BE2C (cell line): ENCODE measurements at regions not wholly inside any gene's neighbourhood (a gene's known extent, or its start where the extent isn't known, plus 50 kb on each side); places are given as distances from the start of the nearest gene placed in this dataset.
"Not testable (repeated sequence)": the region's sequence is repeated elsewhere in the genome, so short reads cannot be mapped to it uniquely, and the experiment has no call there.

Experiments
- DNase-seq: peaks from one replicate; pipeline ENCODE4 v3.0.0-alpha.2; 2020
- H3K27me3 ChIP-seq: fragments of 250-450 bp; sonication (Bioruptor Pico); 2 replicates; pipeline ENCODE4 v1.5.1; 2020; ENCODE audit warnings: mild to moderate bottlenecking
- H3K36me3 ChIP-seq: fragments of 250-450 bp; sonication (Bioruptor Pico); 2 replicates; pipeline ENCODE4 v1.5.1; 2020; ENCODE audit warnings: mild to moderate bottlenecking
- H3K4me1 ChIP-seq: fragments of 250-450 bp; sonication (Bioruptor Pico); 2 replicates; pipeline ENCODE4 v1.5.1; 2020
- H3K4me3 ChIP-seq: 2 replicates; pipeline ENCODE4 v1.5.1; 2011; ENCODE audit warnings: low read depth, low read length
- H3K9me3 ChIP-seq: fragments of 250-450 bp; sonication (Bioruptor Pico); 2 replicates; pipeline ENCODE4 v1.5.1; 2020
- CTCF ChIP-seq: IDR thresholded peaks from 2 replicates; pipeline ENCODE4 v1.5.1; 2012; ENCODE audit warnings: mild to moderate bottlenecking, low read depth, low read length

- no peaks in the 10 kb centered on the region for H3K27me3 ChIP-seq
- no peak for TF ChIP-seq CTCF
- H3K4me1 ChIP-seq = no peaks in the 10 kb centered on the region
- H3K9me3 ChIP-seq = no peaks in the 10 kb centered on the region
- no peak overlapping the region for H3K4me3 ChIP-seq
- no peaks in the 10 kb centered on the region for H3K36me3 ChIP-seq
- DNase-seq = no peak
Measured at GRCh38 chr7:80028717-80029116, 105.9 kb upstream of the GNAI1 start.

GRCh38 chr7:80027611-80028173 is 106.9 kb upstream of the GNAI1 start:
- Histone ChIP-seq H3K9me3 (no peaks in the 10 kb centered on the region), H3K4me1 (no peaks in the 10 kb centered on the region), H3K4me3 (no peak overlapping the region), H3K27me3 (no peaks in the 10 kb centered on the region), H3K36me3 (no peaks in the 10 kb centered on the region)
- DNase-seq = no peak
- no peak for TF ChIP-seq CTCF

GRCh38 chr7:80026766-80027165 is 107.9 kb upstream of the GNAI1 start:
- no peaks in the 10 kb centered on the region for H3K4me1 ChIP-seq
- H3K9me3 ChIP-seq = no peaks in the 10 kb centered on the region
- no peak overlapping the region for H3K4me3 ChIP-seq
- DNase-seq = no peak
- H3K36me3 ChIP-seq = no peaks in the 10 kb centered on the region
- H3K27me3 ChIP-seq = no peaks in the 10 kb centered on the region
- TF ChIP-seq CTCF = no peak

- H3K36me3 ChIP-seq, DNase-seq, H3K4me1 ChIP-seq, H3K4me3 ChIP-seq, H3K27me3 ChIP-seq, H3K9me3 ChIP-seq: not testable (repeated sequence)
Measured at GRCh38 chr7:80020277-80020676, 114.4 kb upstream of the GNAI1 start.

GRCh38 chr7:80019809-80020207 is 114.8 kb upstream of the GNAI1 start:
- not testable (repeated sequence) for DNase-seq, H3K36me3 ChIP-seq, H3K4me1 ChIP-seq, H3K9me3 ChIP-seq, H3K4me3 ChIP-seq, H3K27me3 ChIP-seq

- Histone ChIP-seq H3K4me1 (peaks cover 5% of the 10 kb centered on the region; the same call in 1 of the 2 replicates), H3K9me3 (no peaks in the 10 kb centered on the region), H3K4me3 (no peak overlapping the region), H3K27me3 (no peaks in the 10 kb centered on the region), H3K36me3 (no peaks in the 10 kb centered on the region)
- peak; percentile 91 for TF ChIP-seq CTCF
- DNase-seq = peak; percentile 67
Measured at GRCh38 chr7:80018941-80019808, 115.5 kb upstream of the GNAI1 start.

- H3K4me1 ChIP-seq = peaks cover 5% of the 10 kb centered on the region; the same call in 1 of the 2 replicates
- no peaks in the 10 kb centered on the region for H3K36me3 ChIP-seq
- no peak for TF ChIP-seq CTCF
- DNase-seq = no peak
- no peak overlapping the region for H3K4me3 ChIP-seq
- H3K9me3 ChIP-seq = no peaks in the 10 kb centered on the region
- H3K27me3 ChIP-seq = no peaks in the 10 kb centered on the region
Measured at GRCh38 chr7:80017101-80017698, 117.4 kb upstream of the GNAI1 start.
